ENCODE measurements at regions not wholly inside any gene's neighbourhood (a gene's known extent, or its start where the extent isn't known, plus 50 kb on each side); places are given as distances from the start of the nearest gene placed in this dataset.

GRCh38 chr2:40786636-40787035 is 334.7 kb upstream of the SLC8A1 start:
- TF ChIP-seq CTCF (conservative IDR thresholded peaks at IDR 0.05) (no peak), ZFX (IDR thresholded peaks at IDR 0.05) (no peak)
